Eye (tissue), 1 donor: ENCODE measurements at regions not wholly inside any gene's neighbourhood (a gene's known extent, or its start where the extent isn't known, plus 50 kb on each side); places are given as distances from the start of the nearest gene placed in this dataset.

Source experiments
- DNase-seq: peaks from one replicate; pipeline ENCODE4 v3.0.0-alpha.2; 2015

DNA sequence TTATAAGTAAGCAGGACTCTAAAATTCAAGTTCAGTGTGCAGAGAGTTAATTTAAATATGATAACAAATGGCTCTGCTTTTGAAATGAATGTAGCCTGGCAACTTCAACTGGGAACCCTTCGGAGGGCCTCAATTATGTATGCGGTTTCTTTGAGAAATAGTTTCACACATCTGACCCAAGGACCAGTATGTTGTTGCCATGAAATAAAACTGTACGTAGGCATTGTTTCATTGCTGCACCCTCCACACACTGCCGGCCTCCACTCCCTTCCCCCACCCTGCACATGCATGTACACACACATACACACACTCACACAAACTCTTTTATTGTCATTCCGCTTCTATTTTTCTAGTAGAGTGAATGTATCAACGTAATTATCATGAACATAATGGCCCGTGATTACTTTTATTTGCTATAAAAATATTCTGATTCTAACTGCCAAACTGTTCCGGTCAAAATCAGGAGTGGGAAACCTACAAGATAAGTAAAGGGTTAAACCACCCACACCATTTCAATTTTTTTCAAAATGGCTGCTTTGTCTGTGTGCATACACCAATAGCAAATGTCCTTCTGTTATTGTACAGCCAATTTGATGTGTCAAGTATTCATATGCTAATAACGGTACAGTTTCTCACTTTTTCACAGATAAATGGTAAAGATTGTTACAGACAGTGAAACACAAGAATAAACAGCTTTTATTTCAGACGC, 215.5 kb upstream of the TMEM161B start:
- DNase-seq, result peak; percentile 15

- peak; percentile 39 for DNase-seq
These were observed 212.3 kb upstream of the TMEM161B start for GRCh38 chr5:88480801-88481499.

DNA sequence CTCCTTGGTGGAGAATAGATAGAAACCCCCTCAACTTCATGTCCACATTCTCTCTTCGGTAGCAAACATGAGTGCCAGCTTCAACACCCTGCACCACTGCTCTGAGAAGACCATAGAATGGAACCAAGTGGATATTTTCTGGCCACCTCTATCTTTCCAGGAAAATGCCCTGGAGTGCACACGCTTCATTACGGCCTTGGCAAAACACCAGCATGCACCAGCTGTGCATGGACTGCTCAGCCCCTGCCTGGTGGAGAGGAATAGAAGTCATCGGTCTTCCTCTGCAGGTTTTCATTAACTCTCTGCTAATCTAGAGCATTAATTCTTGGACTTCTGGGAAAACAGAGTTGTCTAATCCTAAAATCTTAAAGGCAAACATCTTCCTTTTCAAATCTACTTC, 211.6 kb upstream of the TMEM161B start:
- DNase-seq, result peak; percentile 13

GRCh38 chr5:88474574-88474973, 205.9 kb upstream of the TMEM161B start:
- DNase-seq, result peak; percentile 28

DNA sequence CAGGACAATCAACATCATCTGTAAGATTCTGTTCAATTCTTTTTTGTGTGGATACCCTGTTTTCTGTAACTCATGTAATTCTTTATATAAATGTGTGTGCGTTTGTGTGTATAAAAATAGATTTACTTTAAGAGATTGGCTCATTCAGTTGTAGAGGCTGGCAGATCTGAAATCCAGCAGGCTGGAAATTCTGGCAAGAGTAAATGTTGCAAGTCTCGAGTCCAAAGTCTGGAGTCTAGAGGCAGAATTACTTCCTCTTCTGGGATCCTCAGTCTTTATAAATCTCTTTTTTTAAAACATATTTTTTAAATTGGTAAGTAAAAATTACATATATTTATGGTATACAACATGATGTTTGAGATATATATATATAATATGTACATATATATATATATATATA, 202.1 kb upstream of the TMEM161B start:
- no peak for DNase-seq

GRCh38 chr5:88459971-88460370, 191.3 kb upstream of the TMEM161B start:
- no peak for DNase-seq

GRCh38 chr5:88452820-88453219, 184.2 kb upstream of the TMEM161B start:
- peak; percentile 28 for DNase-seq

DNA sequence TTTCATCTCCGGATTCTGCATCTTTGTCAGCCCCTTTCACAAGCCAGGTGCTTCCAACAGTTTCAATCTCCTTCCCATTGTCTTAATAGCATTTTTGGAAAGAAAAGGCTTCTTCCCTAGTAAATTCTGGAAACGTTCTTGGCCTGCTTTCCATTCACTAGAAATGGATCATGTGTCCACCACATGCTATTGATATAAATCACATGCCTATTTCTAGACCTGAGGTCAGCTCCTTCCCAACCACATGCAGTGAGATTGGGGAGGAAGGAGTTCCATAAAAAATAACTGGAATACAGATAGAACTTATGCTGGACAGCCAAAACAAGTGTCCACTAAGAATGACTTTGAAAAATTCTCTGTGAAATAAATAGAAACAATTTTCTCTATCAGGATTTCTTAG, 181.6 kb upstream of the TMEM161B start:
- no peak for DNase-seq

- DNase-seq, result no peak
These were observed 169.4 kb upstream of the TMEM161B start for GRCh38 chr5:88438006-88438405.

DNA sequence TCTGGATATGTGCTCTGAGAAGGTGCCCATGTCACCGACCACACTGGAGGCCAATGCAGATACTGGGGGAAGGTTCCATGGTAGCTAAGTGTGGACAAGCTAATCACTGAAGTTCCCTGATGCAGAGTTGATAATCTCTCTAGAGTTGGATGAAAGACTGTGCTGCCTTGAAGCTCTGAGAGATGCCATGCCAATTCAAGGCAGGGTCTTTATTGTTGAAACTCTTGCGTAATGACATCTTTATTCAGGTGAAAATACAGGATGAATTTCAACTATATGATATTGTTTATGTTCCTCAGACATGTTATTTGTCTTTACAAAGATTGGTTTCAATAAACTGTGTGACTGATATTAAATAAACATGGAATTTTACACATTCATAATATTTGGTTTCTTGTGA, 167.6 kb upstream of the TMEM161B start:
- DNase-seq, result no peak

- no peak for DNase-seq
These were observed 160.0 kb upstream of the TMEM161B start for GRCh38 chr5:88428633-88429032.

GRCh38 chr5:88426441-88426840, 157.8 kb upstream of the TMEM161B start:
- DNase-seq, result no peak

DNA sequence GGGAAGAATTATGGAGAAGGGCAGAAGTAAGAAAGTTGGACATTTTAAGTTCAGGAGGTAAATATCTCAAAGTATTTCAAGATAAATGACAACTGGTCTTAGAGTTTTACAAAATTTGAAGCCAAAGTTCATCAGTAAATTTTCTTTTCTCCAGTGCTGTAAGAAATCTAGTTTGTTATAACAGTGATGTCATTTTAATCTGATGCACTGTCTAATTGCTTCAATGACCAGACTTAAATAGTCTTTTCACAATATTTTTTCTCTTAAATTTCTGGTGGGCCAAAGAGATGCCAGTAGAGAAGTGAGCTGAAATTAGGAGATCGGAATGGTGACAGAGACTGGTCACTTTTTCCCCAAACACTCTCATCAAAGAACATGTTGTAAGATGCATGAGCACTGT, 156.5 kb upstream of the TMEM161B start:
- no peak for DNase-seq

- DNase-seq, result no peak
These were observed 151.3 kb upstream of the TMEM161B start for GRCh38 chr5:88419931-88420330.

DNA sequence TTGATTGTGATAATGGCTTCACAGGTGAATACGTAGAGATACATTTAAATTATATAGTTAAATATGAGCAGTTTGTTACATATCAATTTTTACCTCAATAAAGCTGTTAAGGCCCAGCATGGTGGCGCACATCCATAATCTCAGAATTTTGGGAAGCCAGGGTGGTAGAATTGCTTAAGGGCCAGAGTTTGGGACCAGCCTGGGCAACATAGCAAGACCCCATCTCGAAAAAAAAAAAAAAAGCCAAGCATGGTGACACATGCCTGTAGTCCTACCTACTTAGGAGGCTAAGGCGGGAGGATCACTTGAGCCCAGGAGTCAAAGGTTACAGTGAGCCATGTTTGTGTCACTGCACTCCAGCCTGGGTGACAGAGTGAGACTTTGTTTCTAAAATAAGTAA, 138.7 kb upstream of the TMEM161B start:
- DNase-seq, result no peak

DNA sequence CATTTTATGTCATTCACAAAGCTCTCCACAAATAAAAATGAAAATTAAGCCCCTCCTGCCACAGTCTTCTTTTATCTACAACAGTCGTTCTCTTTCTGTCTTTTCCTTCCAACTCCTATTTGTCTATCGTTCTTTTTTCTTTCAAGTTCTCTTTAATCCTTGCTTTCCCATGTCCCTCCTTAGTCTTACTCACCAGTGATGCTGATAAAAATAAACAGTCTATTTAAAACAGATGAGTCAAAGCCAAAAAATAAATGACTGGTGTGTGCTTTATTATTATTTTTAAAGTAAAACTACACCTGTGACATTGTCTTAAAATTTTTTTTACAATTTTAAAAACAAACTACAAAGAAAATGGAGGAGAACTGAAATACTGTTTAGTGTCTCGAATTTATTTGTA, 137.1 kb upstream of the TMEM161B start:
- no peak for DNase-seq

DNA sequence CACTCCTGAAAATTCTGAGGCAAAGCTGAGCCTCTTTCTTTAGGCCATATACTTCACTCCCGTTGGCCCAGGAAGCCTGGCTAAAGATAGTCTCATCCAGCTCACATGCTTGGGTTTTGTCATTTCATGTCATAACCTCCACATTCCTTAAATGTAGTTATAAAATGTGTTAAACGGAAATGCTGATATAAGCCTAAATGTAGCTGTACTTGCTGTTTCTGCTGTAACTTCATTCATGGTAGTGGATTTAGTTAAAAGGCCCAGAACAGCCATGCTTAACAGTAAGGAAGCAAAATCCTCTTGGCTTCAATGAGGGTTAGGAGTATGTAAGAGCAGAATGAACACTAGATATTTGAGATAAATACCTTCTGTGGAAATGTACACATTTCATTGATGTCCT, 135.8 kb upstream of the TMEM161B start:
- no peak for DNase-seq

DNA sequence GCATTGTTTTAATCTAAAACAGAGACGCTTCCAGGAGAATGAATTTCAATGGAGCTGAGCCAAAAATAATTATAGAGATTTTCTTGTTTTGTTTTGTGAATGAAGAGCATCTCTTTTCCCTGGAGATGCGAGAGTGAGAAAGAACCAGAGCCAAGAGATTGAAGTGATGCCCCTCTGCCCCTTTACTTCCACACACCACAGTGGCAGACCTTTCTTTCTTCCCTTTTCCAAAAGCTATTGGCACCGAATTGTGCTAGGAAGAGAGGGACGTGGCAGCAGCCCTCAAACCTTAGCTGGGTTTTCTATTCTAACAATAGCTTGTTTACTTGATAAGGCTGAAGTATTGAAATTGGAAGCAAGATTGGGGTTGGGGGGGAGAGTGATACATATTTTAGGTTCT, 133.0 kb upstream of the TMEM161B start:
- DNase-seq, result no peak

DNA sequence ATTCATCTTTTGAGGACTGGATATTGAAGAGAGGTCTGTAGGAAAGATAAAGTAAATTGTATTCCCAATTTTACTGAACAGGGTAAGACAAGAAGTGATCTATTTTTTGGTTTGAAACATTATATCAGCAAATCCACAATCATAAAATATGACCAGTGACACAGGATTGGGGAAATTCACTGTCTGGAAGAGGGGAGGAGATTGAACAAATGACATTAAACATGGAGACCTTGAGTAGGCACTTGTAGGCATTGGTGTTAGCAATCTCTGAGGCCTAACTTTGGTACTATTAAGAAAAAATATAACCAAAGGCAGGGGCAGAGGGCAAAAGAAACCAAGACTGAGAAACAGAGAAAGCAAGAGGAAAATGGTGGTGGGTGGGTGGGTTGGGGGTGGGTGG, 132.6 kb upstream of the TMEM161B start:
- no peak for DNase-seq

DNA sequence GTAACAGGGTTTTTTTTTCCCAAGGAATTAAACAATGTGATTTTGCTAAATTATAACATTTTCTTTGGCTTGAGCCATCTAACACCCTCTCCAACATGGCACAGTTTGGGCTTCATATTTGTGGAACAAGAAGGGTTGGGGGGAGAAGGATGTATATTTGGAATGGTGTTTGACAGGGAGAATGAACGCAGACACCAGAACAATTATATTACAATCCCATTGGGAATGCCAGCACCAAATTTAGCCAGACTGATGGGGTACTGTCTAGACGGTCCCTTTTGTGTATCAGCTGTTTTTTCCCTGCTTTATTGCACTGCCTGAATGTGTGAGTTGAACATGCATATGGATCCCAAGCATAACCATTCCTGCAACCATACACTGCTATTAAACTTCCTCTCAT, 130.9 kb upstream of the TMEM161B start:
- DNase-seq, result no peak

- DNase-seq, result no peak
These were observed 129.7 kb upstream of the TMEM161B start for GRCh38 chr5:88398316-88398715.

DNA sequence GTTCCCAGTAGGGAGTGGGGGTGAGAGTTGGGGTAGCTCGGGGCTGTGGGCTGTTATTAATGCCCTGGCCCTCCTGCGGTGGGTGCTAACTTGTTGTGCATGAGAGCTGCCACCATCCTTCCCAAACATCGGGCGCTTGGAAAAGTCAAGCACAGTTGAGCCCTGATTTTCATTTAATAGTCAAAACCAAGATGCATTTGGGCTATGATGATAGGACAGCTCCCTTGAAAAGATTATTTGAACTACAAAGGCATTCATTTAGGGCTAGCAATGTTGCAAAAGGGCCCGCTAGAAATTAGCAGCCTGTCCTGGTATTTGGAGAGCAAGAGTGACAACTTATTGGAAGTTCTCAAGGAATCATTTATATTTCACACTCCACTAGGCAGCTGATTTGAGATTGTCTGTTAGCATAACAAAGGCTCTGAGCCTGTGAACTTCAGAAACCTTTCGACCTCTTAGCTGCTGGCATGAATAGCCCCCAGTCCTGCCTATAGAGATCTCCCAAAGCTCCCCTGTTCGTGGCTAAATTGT, 128.2 kb upstream of the TMEM161B start:
- peak; percentile 87 for DNase-seq

- no peak for DNase-seq
These were observed 127.4 kb upstream of the TMEM161B start for GRCh38 chr5:88396000-88396535.

DNA sequence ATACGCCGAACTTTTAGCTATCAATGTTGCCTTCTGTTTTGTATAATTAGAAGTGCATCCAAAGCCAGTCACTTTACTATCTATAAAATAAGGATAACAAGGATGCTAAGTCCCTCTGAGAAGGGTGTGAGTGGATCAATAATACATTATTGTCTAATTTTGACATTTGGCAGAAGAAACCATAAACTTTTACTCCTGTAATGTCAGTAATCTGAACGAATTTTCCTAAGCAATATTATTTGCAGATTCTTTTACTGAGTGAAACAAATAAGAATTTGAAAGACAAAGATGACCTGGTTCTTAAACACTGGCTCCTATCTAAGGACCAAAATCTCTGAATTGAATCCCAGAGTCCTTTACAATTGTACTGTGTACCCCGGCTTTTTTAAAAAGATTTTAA, 126.6 kb upstream of the TMEM161B start:
- DNase-seq, result no peak
